ENCODE measurements at regions not wholly inside any gene's neighbourhood (a gene's known extent, or its start where the extent isn't known, plus 50 kb on each side); places are given as distances from the start of the nearest gene placed in this dataset.

DNA sequence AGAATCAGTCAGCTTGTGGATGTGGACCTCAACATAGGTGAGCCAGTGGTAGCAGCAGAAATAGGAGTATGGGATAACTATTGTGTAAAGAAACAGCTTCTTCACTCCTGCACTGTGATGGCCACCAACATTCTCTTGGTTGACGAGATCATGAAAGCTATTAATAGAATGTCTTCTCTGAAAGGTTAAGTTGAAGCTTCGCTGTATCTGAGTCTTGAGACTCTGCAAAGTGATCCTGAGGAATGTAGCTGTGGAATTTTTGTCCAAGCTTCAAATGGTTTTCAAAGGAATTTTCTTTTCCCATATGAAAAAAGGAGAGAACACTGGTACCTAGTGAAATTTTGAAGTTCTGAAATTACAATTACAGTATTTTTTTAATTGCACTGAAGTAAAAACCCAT, 146.3 kb downstream of the GMNC start:
- H3K4me1 Mint-ChIP-seq: no peaks in the 10 kb centered on the region
- H3K27me3 Mint-ChIP-seq: peaks cover 16% of the 10 kb centered on the region
- no peaks in the 10 kb centered on the region for H3K36me3 Mint-ChIP-seq (ENCODE audit: low read depth)
- H3K4me3 Mint-ChIP-seq: no peak overlapping the region
- no peak for DNase-seq
- ATAC-seq: no peak
- H3K27ac Mint-ChIP-seq: no peak overlapping the region
- no peaks in the 10 kb centered on the region for H3K9me3 ChIP-seq (ENCODE audit: control insufficient read depth, low read length, poor library complexity, severe bottlenecking)

- no peaks in the 10 kb centered on the region for H3K9me3 ChIP-seq (ENCODE audit: control insufficient read depth, low read length, poor library complexity, severe bottlenecking)
- DNase-seq (no peak), ATAC-seq (no peak)
- Mint-ChIP-seq H3K4me3 (no peak overlapping the region), H3K4me1 (peaks cover 2% of the 10 kb centered on the region), H3K36me3 (ENCODE audit: low read depth) (no peaks in the 10 kb centered on the region), H3K27me3 (peaks cover 16% of the 10 kb centered on the region), H3K27ac (no peak overlapping the region)
These were observed 151.8 kb downstream of the GMNC start for GRCh38 chr3:190710723-190711122.

DNA sequence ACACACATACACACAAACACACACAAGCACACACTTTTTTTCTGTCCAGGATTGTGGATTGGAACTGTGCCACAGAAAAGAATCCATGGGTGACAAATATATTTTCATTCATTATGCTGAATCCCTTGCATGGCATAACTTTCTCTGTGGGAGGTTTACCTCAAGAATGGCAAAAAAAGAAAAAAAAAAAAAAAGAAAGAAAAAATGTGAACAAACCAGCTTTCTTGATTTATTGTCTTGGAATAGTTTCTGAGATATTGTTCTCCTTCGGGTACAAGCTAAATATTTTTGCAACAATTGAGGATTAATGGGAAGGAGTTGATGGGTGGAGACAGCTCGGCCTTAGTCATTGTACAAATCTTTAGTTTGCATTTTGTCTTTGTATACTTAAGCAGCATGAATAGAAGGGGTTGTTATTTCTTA, 153.1 kb downstream of the GMNC start:
- no peak overlapping the region for H3K27ac Mint-ChIP-seq
- ATAC-seq (no peak), DNase-seq (no peak)
- no peaks in the 10 kb centered on the region for H3K9me3 ChIP-seq (ENCODE audit: control insufficient read depth, low read length, poor library complexity, severe bottlenecking)
- H3K27me3 Mint-ChIP-seq: peaks cover 23% of the 10 kb centered on the region
- H3K36me3 Mint-ChIP-seq (ENCODE audit: low read depth): no peaks in the 10 kb centered on the region
- peaks cover 2% of the 10 kb centered on the region for H3K4me1 Mint-ChIP-seq
- H3K4me3 Mint-ChIP-seq: no peak overlapping the region

Measured in T-helper 17 cell (primary cell).